HG02981 (cell line): ENCODE measurements at regions not wholly inside any gene's neighbourhood (a gene's known extent, or its start where the extent isn't known, plus 50 kb on each side); places are given as distances from the start of the nearest gene placed in this dataset.
"Not testable (repeated sequence)": the region's sequence is repeated elsewhere in the genome, so short reads cannot be mapped to it uniquely, and the experiment has no call there.

ENCODE experiments used
- ATAC-seq: cut with Tn5 transposase; IDR thresholded peaks from one replicate; pipeline ENCODE4 v1.9.1; 2021; ENCODE audit warnings: mild to moderate bottlenecking, moderate library complexity; ENCODE audit not compliant: unreplicated experiment

DNA sequence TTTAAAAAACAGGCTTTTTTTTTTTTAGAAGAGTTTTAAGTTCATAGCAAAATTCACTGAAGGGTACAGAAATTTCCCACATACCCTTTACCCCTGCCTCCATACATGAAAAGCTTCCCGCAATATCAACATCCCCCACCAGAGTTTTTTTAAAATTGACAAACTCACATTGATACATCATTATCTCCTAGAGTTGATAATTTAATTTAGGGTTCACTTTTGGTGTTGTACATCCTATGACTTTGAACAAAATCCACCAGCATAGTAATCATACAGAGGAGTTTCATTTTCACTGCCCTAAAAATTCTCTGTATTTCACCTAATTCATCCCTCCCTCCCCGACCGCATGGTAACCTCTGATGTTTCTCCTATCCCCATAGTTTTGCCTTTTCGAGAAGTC lies 53.6 kb upstream of the KCNK2 start:
- ATAC-seq = no peak

DNA sequence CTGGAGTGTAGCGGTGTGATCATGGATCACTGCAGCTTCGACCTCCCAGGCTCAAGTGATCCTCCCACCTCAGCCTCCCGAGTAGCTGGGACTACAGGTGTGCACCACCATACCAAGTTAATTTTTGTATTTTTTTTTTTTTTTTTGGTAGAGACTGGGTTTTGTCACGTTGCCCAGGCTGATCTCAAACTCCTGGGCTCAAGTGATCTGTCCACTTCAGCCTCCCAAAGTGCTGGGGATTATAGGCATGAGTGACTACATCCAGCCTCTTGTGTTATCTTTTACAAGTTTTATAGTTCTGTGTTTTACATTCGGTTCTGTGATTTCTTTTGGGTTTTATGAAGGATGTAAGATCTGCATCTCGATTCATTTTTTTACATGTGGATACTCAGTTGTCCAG lies 52.0 kb upstream of the KCNK2 start:
- ATAC-seq = not testable (repeated sequence)

- no peak for ATAC-seq
Measured at GRCh38 chr1:215031392-215031791, 51.1 kb upstream of the KCNK2 start.
